Muscle of leg (tissue), 3 donors: ENCODE measurements at regions not wholly inside any gene's neighbourhood (a gene's known extent, or its start where the extent isn't known, plus 50 kb on each side); places are given as distances from the start of the nearest gene placed in this dataset.
"Not testable (repeated sequence)": the region's sequence is repeated elsewhere in the genome, so short reads cannot be mapped to it uniquely, and the experiment has no call there.

Experiments used
- DNase-seq: peaks from one replicate; pipeline ENCODE4 v3.0.0; 2013
- H3K27ac ChIP-seq: one replicate; pipeline ENCODE4 v1.5.1; 2013; ENCODE audit warnings: mild to moderate bottlenecking, low read length, control low read depth
- H3K27me3 ChIP-seq: one replicate; pipeline ENCODE4 v1.6.1; 2013; ENCODE audit warnings: low read length; ENCODE audit not compliant: control insufficient read depth, insufficient read depth
- H3K36me3 ChIP-seq: one replicate; pipeline ENCODE4 v1.6.1; 2013; ENCODE audit warnings: low read length; ENCODE audit not compliant: control insufficient read depth, insufficient read depth
- H3K4me1 ChIP-seq: one replicate; pipeline ENCODE4 v1.6.1; 2013; ENCODE audit warnings: low read length; ENCODE audit not compliant: control insufficient read depth, insufficient read depth
- H3K4me3 ChIP-seq: one replicate; pipeline ENCODE4 v1.5.1; 2013; ENCODE audit warnings: low read length, control low read depth
- H3K9me3 ChIP-seq: replicated peaks from 2 replicates; pipeline ENCODE4 v1.6.1; 2013; ENCODE audit warnings: low read depth, low read length; ENCODE audit not compliant: control insufficient read depth
- WGBS: methylation state at CpG from one replicate; pipeline ENCODE4 v1.1.5; 2013; ENCODE audit warnings: missing lambda C conversion rate; ENCODE audit not compliant: insufficient coverage; 5-methylcytosine and 5-hydroxymethylcytosine counted together

DNA sequence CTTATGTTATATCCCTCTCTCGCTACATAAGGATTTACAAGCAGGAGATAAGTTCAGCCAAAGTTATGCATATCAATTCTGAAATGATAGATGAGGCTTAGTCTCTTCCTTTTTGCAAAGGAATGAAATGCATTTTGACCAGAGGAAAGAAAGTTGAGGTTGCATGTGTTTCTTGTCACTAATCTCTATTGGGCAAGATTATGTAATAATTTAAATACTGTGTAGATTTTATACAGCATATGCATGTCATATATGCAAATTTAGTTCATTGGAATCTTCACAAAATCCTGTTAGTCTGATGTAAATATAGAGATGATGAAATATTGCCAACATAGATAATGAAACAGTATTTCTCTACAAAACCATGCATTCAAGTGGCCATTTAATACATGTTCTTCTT is 858.7 kb upstream of the RAG2 start:
- Histone ChIP-seq H3K27me3 (no peaks in the 10 kb centered on the region), H3K4me3 (no peak overlapping the region), H3K36me3 (no peaks in the 10 kb centered on the region), H3K27ac (no peak overlapping the region), H3K9me3 (no peaks in the 10 kb centered on the region), H3K4me1 (no peaks in the 10 kb centered on the region)
- no peak for DNase-seq
- WGBS = no CpG with 5 or more reads among the region's 1 CpG

DNA sequence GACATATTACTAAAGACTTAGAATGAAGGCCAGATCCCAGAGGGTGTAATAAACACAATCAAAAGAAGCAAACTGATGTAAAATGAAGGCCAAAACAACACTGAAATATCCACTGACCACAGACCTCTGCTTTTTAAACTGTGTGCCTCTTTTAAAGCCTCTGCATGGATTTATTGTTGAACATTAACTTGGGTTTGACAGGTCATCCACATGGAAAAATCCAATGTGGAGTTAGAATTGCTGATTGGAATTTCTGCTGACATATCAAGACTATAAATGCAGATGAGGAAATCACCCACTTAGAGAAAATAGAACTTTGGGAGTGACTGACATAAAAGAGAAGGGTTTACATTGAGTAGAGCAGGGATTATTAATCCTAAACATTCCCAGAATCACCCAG is 853.9 kb upstream of the RAG2 start:
- Histone ChIP-seq H3K4me1 (no peaks in the 10 kb centered on the region), H3K27me3 (no peaks in the 10 kb centered on the region), H3K9me3 (no peaks in the 10 kb centered on the region), H3K27ac (no peak overlapping the region), H3K4me3 (no peak overlapping the region), H3K36me3 (no peaks in the 10 kb centered on the region)
- DNase-seq = no peak

- no peaks in the 10 kb centered on the region for H3K4me1 ChIP-seq
- H3K9me3 ChIP-seq = no peaks in the 10 kb centered on the region
- H3K27ac ChIP-seq = no peak overlapping the region
- no peak overlapping the region for H3K4me3 ChIP-seq
- no peak for DNase-seq
- no peaks in the 10 kb centered on the region for H3K27me3 ChIP-seq
- WGBS = no CpG with 5 or more reads among the region's 2 CpGs
- no peaks in the 10 kb centered on the region for H3K36me3 ChIP-seq
Measured at GRCh38 chr11:37450613-37451012, 852.6 kb upstream of the RAG2 start.

DNA sequence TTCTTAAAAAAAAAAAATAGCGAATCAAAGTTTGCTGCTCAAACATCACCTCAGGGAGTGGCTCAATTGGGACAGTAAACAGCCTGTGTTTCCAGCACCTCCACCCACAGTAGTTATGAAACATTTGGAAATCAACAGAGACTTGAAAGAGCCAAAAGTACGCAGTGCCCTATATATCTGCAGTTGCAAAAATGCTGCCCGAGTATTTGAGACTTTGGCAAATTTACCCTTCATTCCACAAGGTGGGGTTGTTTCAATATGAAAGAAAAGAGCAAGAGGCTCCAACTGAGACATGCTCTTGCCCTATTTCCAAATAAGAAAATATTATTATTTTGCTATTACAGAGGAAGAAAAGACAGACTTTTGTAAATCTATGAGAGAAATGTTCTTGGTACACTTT is 851.1 kb upstream of the RAG2 start:
- WGBS = no CpG with 5 or more reads among the region's 3 CpGs
- DNase-seq = peak; percentile 57
- H3K27ac ChIP-seq = no peak overlapping the region
- H3K9me3 ChIP-seq = no peaks in the 10 kb centered on the region
- no peaks in the 10 kb centered on the region for H3K27me3 ChIP-seq
- no peak overlapping the region for H3K4me3 ChIP-seq
- H3K4me1 ChIP-seq = no peaks in the 10 kb centered on the region
- H3K36me3 ChIP-seq = no peaks in the 10 kb centered on the region

- Histone ChIP-seq H3K4me3 (no peak overlapping the region), H3K27ac (no peak overlapping the region), H3K4me1 (no peaks in the 10 kb centered on the region), H3K27me3 (no peaks in the 10 kb centered on the region), H3K36me3 (no peaks in the 10 kb centered on the region), H3K9me3 (no peaks in the 10 kb centered on the region)
- WGBS = no CpG with 5 or more reads among the region's 1 CpG
- DNase-seq = no peak
Measured at GRCh38 chr11:37442576-37442975, 844.5 kb upstream of the RAG2 start.

- not testable (repeated sequence) for H3K4me3 ChIP-seq, DNase-seq, H3K27me3 ChIP-seq, H3K9me3 ChIP-seq, H3K36me3 ChIP-seq, H3K4me1 ChIP-seq, H3K27ac ChIP-seq
- WGBS = 99% methylated on average over 18 of the region's 29 CpGs
Measured at GRCh38 chr11:37431633-37432230, 833.7 kb upstream of the RAG2 start.

- H3K9me3 ChIP-seq, H3K27me3 ChIP-seq, H3K4me1 ChIP-seq, H3K4me3 ChIP-seq, H3K36me3 ChIP-seq, DNase-seq, H3K27ac ChIP-seq: not testable (repeated sequence)
- WGBS = 89% methylated on average over 26 of the region's 26 CpGs
Measured at GRCh38 chr11:37430966-37431632, 833.1 kb upstream of the RAG2 start.

GRCh38 chr11:37422511-37422910 is 824.5 kb upstream of the RAG2 start:
- Histone ChIP-seq H3K27me3 (no peaks in the 10 kb centered on the region), H3K27ac (no peak overlapping the region), H3K9me3 (peaks cover 8% of the 10 kb centered on the region), H3K4me1 (no peaks in the 10 kb centered on the region), H3K4me3 (no peak overlapping the region), H3K36me3 (no peaks in the 10 kb centered on the region)
- DNase-seq = no peak

DNA sequence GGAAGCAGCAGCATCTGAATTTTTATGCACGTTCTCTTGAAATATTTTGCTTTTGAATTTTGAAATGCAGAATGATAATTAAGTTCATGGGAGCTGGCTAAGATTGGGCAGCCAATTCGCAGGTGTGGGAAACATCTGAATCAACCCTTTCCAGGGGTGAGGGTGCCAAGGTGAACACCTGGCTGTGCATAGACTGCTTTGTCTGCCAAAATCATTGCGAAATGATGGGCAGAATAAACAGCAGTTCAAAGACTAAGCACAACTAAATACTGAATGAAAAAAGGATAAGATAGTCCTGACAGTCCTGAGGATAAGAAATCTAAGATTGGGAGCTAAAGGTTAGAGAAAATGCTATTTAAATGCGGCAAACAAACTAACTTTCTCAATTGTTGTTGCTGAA is 813.3 kb upstream of the RAG2 start:
- no peaks in the 10 kb centered on the region for H3K36me3 ChIP-seq
- no peaks in the 10 kb centered on the region for H3K27me3 ChIP-seq
- H3K27ac ChIP-seq = no peak overlapping the region
- H3K4me3 ChIP-seq = no peak overlapping the region
- H3K9me3 ChIP-seq = no peaks in the 10 kb centered on the region
- DNase-seq = no peak
- 68% methylated on average over 2 of the region's 4 CpGs for WGBS
- H3K4me1 ChIP-seq = no peaks in the 10 kb centered on the region

- DNase-seq = no peak
- H3K27me3 ChIP-seq = no peaks in the 10 kb centered on the region
- H3K27ac ChIP-seq = no peak overlapping the region
- H3K36me3 ChIP-seq = no peaks in the 10 kb centered on the region
- H3K4me3 ChIP-seq = no peak overlapping the region
- H3K9me3 ChIP-seq = no peaks in the 10 kb centered on the region
- H3K4me1 ChIP-seq = no peaks in the 10 kb centered on the region
Measured at GRCh38 chr11:37409124-37409523, 811.1 kb upstream of the RAG2 start.

- H3K4me3 ChIP-seq = no peak overlapping the region
- no peaks in the 10 kb centered on the region for H3K36me3 ChIP-seq
- no peak for DNase-seq
- WGBS = no CpG with 5 or more reads among the region's 2 CpGs
- H3K9me3 ChIP-seq = no peaks in the 10 kb centered on the region
- no peaks in the 10 kb centered on the region for H3K4me1 ChIP-seq
- no peaks in the 10 kb centered on the region for H3K27me3 ChIP-seq
- H3K27ac ChIP-seq = no peak overlapping the region
Measured at GRCh38 chr11:37407461-37407860, 809.4 kb upstream of the RAG2 start.
